Endodermal cell (in vitro differentiated cells): ENCODE measurements at regions not wholly inside any gene's neighbourhood (a gene's known extent, or its start where the extent isn't known, plus 50 kb on each side); places are given as distances from the start of the nearest gene placed in this dataset.

Experiments used
- DNase-seq: peaks from one replicate; pipeline ENCODE4 v3.0.0-alpha.2; 2017
- H3K27ac ChIP-seq: 2 replicates; pipeline ENCODE4 v1.5.1; 2013; ENCODE audit warnings: mild to moderate bottlenecking, low read depth, low read length, moderate library complexity
- H3K27me3 ChIP-seq: 2 replicates; pipeline ENCODE4 v1.6.1; 2013; ENCODE audit warnings: mild to moderate bottlenecking, low read length, moderate library complexity; ENCODE audit not compliant: insufficient read depth, control insufficient read depth, poor library complexity, severe bottlenecking
- H3K36me3 ChIP-seq: 2 replicates; pipeline ENCODE4 v1.7.0; 2013; ENCODE audit warnings: mild to moderate bottlenecking, low read length, moderate library complexity; ENCODE audit not compliant: control insufficient read depth, insufficient read depth
- H3K4me1 ChIP-seq: one replicate; pipeline ENCODE4 v1.7.0; 2013; ENCODE audit warnings: low read length; ENCODE audit not compliant: control insufficient read depth, insufficient read depth
- H3K4me3 ChIP-seq: 2 replicates; pipeline ENCODE4 v1.5.1; 2013; ENCODE audit warnings: mild to moderate bottlenecking, low read length, moderate library complexity
- H3K9ac ChIP-seq: 2 replicates; pipeline ENCODE4 v1.6.1; 2013; ENCODE audit warnings: mild to moderate bottlenecking, low read length, moderate library complexity; ENCODE audit not compliant: poor library complexity, severe bottlenecking; ENCODE audit errors: extremely low read depth
- H3K9me3 ChIP-seq: 2 replicates; pipeline ENCODE4 v1.6.1; 2013; ENCODE audit warnings: mild to moderate bottlenecking, low read length, moderate library complexity; ENCODE audit not compliant: control insufficient read depth
- H3K27ac Mint-ChIP-seq: 2 replicates; pipeline ENCODE4 v1.8.0; 2020; ENCODE audit warnings: mixed read lengths
- H3K27me3 Mint-ChIP-seq: 2 replicates; pipeline ENCODE4 v1.8.0; 2021; ENCODE audit warnings: mild to moderate bottlenecking, mixed read lengths; ENCODE audit not compliant: insufficient read depth
- H3K36me3 Mint-ChIP-seq: 2 replicates; pipeline ENCODE4 v1.8.0; 2020; ENCODE audit warnings: low read depth, mixed read lengths
- H3K4me1 Mint-ChIP-seq: 2 replicates; pipeline ENCODE4 v1.8.0; 2020; ENCODE audit warnings: mixed read lengths
- H3K4me3 Mint-ChIP-seq: 2 replicates; pipeline ENCODE4 v1.8.0; 2020; ENCODE audit warnings: mild to moderate bottlenecking, moderate library complexity, mixed read lengths
- H3K9me3 Mint-ChIP-seq: 2 replicates; pipeline ENCODE4 v1.8.0; 2020; ENCODE audit warnings: mild to moderate bottlenecking, mixed read lengths
- WGBS, 2 experiments: methylation state at CpG; one replicate each; pipeline versions ENCODE4 v1.1.5 to v1.1.7; 2013; ENCODE audit warnings: missing lambda C conversion rate in 2 of 2, mixed read lengths in 1 of 2; ENCODE audit not compliant: insufficient coverage in 1 of 2, insufficient read length in 1 of 2; 5-methylcytosine and 5-hydroxymethylcytosine counted together
- TF ChIP-seq, protein P1 (sequence below): fragments of 200-600 bp; sonication (generic); conservative IDR thresholded peaks from 2 replicates; pipeline ENCODE4 v1.5.0; 2021; ENCODE audit warnings: antibody characterized with exemption, mild to moderate bottlenecking

DNA sequence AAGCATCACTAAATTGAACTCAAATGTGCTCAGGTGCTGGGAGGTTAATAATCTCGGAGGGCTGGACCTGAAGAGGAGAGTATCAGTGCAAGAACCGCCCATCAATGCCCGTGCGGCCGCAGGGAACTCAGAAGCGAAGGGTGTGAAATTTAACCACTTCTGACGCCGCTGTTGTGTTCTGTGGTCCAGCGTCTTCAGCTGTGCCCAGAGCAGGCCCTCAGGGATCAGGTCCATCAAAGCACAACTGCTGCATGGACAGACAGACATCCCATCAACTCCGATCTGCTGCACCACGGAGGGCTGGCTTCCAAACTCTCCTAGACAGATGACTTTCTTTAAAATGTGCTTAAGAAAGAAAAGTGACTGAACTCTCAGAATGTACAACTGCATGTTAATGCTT, 144.9 kb upstream of the TCERG1L start:
- Mint-ChIP-seq H3K36me3 (no peaks in the 10 kb centered on the region), H3K27me3 (peaks cover 10% of the 10 kb centered on the region), H3K27ac (no peak overlapping the region), H3K9me3 (no peaks in the 10 kb centered on the region), H3K4me1 (peaks cover 4% of the 10 kb centered on the region), H3K4me3 (no peak overlapping the region)
- Histone ChIP-seq H3K36me3 (no peaks in the 10 kb centered on the region), H3K27ac (no peak overlapping the region), H3K4me1 (peaks cover 6% of the 10 kb centered on the region), H3K4me3 (no peak overlapping the region), H3K9me3 (no peaks in the 10 kb centered on the region), H3K27me3 (peaks cover 9% of the 10 kb centered on the region), H3K9ac (no peak overlapping the region)
- TF ChIP-seq, protein P1, sequence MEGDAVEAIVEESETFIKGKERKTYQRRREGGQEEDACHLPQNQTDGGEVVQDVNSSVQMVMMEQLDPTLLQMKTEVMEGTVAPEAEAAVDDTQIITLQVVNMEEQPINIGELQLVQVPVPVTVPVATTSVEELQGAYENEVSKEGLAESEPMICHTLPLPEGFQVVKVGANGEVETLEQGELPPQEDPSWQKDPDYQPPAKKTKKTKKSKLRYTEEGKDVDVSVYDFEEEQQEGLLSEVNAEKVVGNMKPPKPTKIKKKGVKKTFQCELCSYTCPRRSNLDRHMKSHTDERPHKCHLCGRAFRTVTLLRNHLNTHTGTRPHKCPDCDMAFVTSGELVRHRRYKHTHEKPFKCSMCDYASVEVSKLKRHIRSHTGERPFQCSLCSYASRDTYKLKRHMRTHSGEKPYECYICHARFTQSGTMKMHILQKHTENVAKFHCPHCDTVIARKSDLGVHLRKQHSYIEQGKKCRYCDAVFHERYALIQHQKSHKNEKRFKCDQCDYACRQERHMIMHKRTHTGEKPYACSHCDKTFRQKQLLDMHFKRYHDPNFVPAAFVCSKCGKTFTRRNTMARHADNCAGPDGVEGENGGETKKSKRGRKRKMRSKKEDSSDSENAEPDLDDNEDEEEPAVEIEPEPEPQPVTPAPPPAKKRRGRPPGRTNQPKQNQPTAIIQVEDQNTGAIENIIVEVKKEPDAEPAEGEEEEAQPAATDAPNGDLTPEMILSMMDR: no peak
- DNase-seq: peak; percentile 27
- 86 to 87% methylated on average over 11 of the region's 11 CpGs for WGBS, 2 experiments

DNA sequence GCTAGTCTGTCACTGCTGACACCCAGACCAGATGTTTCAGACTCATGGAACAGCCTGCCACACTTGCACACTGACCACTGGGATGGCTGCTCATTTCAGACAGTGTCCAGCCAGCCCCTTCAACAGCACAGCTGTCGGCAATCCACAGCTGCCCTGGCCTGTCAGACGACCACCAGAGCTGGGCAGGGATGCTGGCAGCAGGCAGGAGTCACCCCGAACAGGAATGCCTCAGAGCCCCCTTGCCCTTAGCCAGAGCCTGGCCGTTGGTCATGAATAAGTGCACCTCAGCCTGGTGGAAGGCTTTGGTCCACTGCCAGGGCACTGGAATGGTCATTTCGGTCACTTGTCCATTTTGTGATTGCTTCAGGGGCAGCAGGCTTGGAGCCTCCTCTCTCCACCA, 149.6 kb upstream of the TCERG1L start:
- peaks cover 4% of the 10 kb centered on the region for H3K27me3 Mint-ChIP-seq
- H3K4me3 Mint-ChIP-seq: no peak overlapping the region
- H3K9me3 Mint-ChIP-seq: no peaks in the 10 kb centered on the region
- no peak overlapping the region for H3K27ac Mint-ChIP-seq
- Histone ChIP-seq H3K9me3 (no peaks in the 10 kb centered on the region), H3K36me3 (no peaks in the 10 kb centered on the region), H3K4me3 (no peak overlapping the region), H3K4me1 (no peaks in the 10 kb centered on the region), H3K27ac (no peak overlapping the region), H3K27me3 (no peaks in the 10 kb centered on the region), H3K9ac (no peak overlapping the region)
- no peaks in the 10 kb centered on the region for H3K36me3 Mint-ChIP-seq
- TF ChIP-seq, protein P1: no peak
- H3K4me1 Mint-ChIP-seq: no peaks in the 10 kb centered on the region
- WGBS, 2 experiments: 78 to 87% methylated on average over 3 to 5 of the region's 5 CpGs
- DNase-seq: peak; percentile 28

DNA sequence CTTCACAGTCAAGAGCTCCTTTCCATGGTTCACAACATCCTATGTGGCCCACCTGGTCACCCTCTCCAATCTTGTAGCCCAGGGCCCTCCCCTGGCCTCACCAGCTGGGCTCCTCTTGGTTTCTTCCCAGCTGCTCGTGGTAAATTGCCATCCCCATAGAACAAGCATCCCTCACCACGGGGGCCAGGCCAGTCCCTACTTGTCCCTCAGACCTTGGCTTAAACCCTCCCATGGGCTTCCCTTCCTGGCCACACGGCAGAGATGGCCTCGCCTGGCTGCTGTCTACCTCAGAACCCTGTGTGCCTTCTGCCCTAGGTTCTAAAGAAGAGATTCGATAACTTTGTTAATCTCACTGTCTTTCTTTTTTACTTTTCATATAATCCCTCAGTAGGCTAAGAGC, 153.3 kb upstream of the TCERG1L start:
- Mint-ChIP-seq H3K27ac (no peak overlapping the region), H3K36me3 (no peaks in the 10 kb centered on the region), H3K9me3 (no peaks in the 10 kb centered on the region), H3K27me3 (peaks cover 2% of the 10 kb centered on the region), H3K4me3 (no peak overlapping the region), H3K4me1 (no peaks in the 10 kb centered on the region)
- no peak overlapping the region for H3K4me3 ChIP-seq
- no peaks in the 10 kb centered on the region for H3K36me3 ChIP-seq
- H3K9me3 ChIP-seq: no peaks in the 10 kb centered on the region
- H3K27me3 ChIP-seq: no peaks in the 10 kb centered on the region
- TF ChIP-seq, protein P1: no peak
- H3K27ac ChIP-seq: no peak overlapping the region
- peak; percentile 16 for DNase-seq
- no peaks in the 10 kb centered on the region for H3K4me1 ChIP-seq
- H3K9ac ChIP-seq: no peak overlapping the region
- 87 to 93% methylated on average over 3 to 5 of the region's 5 CpGs for WGBS, 2 experiments
